NT2/D1 (cell line): ENCODE measurements at regions not wholly inside any gene's neighbourhood (a gene's known extent, or its start where the extent isn't known, plus 50 kb on each side); places are given as distances from the start of the nearest gene placed in this dataset.

ENCODE experiments used
- SUZ12 ChIP-seq: IDR thresholded peaks from 2 replicates; pipeline ENCODE4 v1.6.1; 2011; ENCODE audit not compliant: insufficient read length, insufficient read depth; ENCODE audit errors: extremely low read depth
- YY1 ChIP-seq: IDR thresholded peaks from 2 replicates; pipeline ENCODE4 v1.6.1; 2011; ENCODE audit not compliant: insufficient read length, insufficient read depth
- ZNF274 ChIP-seq: IDR thresholded peaks from 2 replicates; pipeline ENCODE4 v1.6.1; 2011; ENCODE audit warnings: mild to moderate bottlenecking, low read depth, low read length

DNA sequence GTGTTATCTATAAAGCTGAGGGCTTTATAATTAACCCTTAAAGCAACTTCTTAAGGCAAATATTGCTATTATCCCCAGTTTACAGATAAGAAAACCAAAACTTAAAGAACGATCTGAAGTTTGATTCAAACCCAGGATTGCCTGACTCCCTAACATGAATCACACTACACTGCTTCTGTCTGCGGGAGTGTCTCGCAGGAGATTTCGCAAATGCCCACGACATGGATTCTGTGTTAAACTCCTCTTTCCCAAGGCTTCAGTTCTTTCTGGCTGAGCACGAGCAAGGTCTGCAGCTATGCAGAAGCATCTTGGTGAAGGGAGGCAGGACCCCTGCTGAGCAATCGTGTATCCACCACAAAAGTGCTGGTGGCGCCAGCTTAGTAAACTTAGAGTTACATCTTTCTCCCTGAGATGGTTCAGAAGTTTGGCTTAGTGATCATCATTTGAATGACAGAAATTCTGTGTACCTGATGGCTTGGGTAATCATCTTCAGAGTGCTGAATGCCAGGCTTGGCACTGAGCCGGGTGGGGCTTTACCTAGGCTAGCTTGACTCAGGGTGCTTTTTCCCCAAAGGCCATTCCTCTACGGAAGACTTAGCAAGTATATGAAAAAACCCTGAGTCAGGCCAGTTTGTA lies 81.4 kb upstream of the PIK3R1 start:
- TF ChIP-seq YY1 (no peak), ZNF274 (no peak), SUZ12 (no peak)
